Ovary (tissue), 7 donors: ENCODE measurements at regions not wholly inside any gene's neighbourhood (a gene's known extent, or its start where the extent isn't known, plus 50 kb on each side); places are given as distances from the start of the nearest gene placed in this dataset.

Experiments used
- DNase-seq, 5 donors: peaks; one replicate each; pipeline ENCODE4 v3.0.0-alpha.2; 2019 to 2020
- H3K27ac ChIP-seq, 2 donors: fragments of 200-600 bp; one replicate each; pipeline versions ENCODE4 v1.5.1 to v1.8.0; 2019 to 2022
- H3K27me3 ChIP-seq: fragments of 200-600 bp; one replicate; pipeline ENCODE4 v1.8.0; 2022
- H3K36me3 ChIP-seq: fragments of 200-600 bp; sonication (generic); one replicate; pipeline ENCODE4 v1.5.1; 2019
- H3K4me1 ChIP-seq: one replicate; pipeline ENCODE4 v1.8.1; 2013; ENCODE audit warnings: mild to moderate bottlenecking, moderate library complexity; ENCODE audit not compliant: insufficient read depth
- H3K4me3 ChIP-seq: fragments of 200-600 bp; sonication (generic); one replicate; pipeline ENCODE4 v1.5.1; 2017
- H3K9me3 ChIP-seq, 2 donors: fragments of 200-600 bp in 1 of 2; sonication (generic) in 1 of 2; one replicate each; pipeline versions ENCODE4 v1.5.1 to v1.8.1; 2013 to 2019; ENCODE audit warnings: mild to moderate bottlenecking in 1 of 2, moderate library complexity in 1 of 2
- CTCF ChIP-seq, 3 donors: fragments of 450-650 bp in 2 of 3; fragments of 200-600 bp in 1 of 3; IDR thresholded peaks; one replicate each; pipeline versions ENCODE4 v1.5.1 to v1.8.0; 2016 to 2022; ENCODE audit warnings: antibody characterized with exemption in 3 of 3, mild to moderate bottlenecking in 1 of 3
- EP300 ChIP-seq: sonication (generic); formaldehyde crosslinking; IDR thresholded peaks from one replicate; pipeline ENCODE4 v1.6.1; 2017; ENCODE audit warnings: antibody characterized with exemption
- POLR2A ChIP-seq: fragments of 450-650 bp; IDR thresholded peaks from one replicate; pipeline ENCODE4 v1.6.1; 2017; ENCODE audit warnings: antibody characterized with exemption, mild to moderate bottlenecking, moderate library complexity
- WGBS, 3 donors: extraction: QIAGEN DNeasy Blood & Tissue Kit in 1 of 3; methylation state at CpG; one replicate each; pipeline versions ENCODE4 v1.1.5 to v1.1.7; 2013 to 2017; 5-methylcytosine and 5-hydroxymethylcytosine counted together
- intact Hi-C, 4 donors: fragments of 100-400 bp; cut with DNase I; formaldehyde crosslinking; loops; one replicate each; pipeline versions ENCODE4 v1.11.0 to v1.15.1; 2022 to 2023
- donor health status: DM: no; HTN: no; CAD: no; lungs with moderate emphysema.
- donor health status: DM: no; HTN: no; CAD: no.
- donor health status: Bipolar disorder and iron deficiency.
- donor health status: DM: no; HTN: no; CAD: no.
- donor health status: DM: yes; HTN: yes; CAD: no.

- WGBS, 3 donors = 2 to 5% (median 4%) methylated on average over 6 of the region's 6 CpGs
- no peak for DNase-seq
- intact Hi-C loops = no loop called here
- Histone ChIP-seq H3K27me3 (no peaks in the 10 kb centered on the region), H3K36me3 (no peaks in the 10 kb centered on the region), H3K27ac (no peak overlapping the region), H3K9me3 (no peaks in the 10 kb centered on the region), H3K4me1 (no peaks in the 10 kb centered on the region), H3K4me3 (no peak overlapping the region)
- TF ChIP-seq EP300 (no peak), POLR2A (no peak), CTCF (IDR thresholded peaks at IDR 0.05) (no peak)
Measured at GRCh38 chr9:110027671-110028081, 180.3 kb downstream of the C9orf152 start.

- no peak for TF ChIP-seq POLR2A
- no peak for TF ChIP-seq CTCF (IDR thresholded peaks at IDR 0.05)
- TF ChIP-seq EP300 = no peak
- whole genome bisulfite sequencing, 3 donors = 50 to 63% (median 50%) methylated on average over 5 of the region's 5 CpGs
- Histone ChIP-seq H3K4me1 (no peaks in the 10 kb centered on the region), H3K36me3 (no peaks in the 10 kb centered on the region), H3K27ac (no peak overlapping the region), H3K27me3 (no peaks in the 10 kb centered on the region), H3K4me3 (no peak overlapping the region), H3K9me3 (no peaks in the 10 kb centered on the region)
- DNase-seq = no peak
- intact Hi-C loops = no loop called here
Measured at GRCh38 chr9:110028271-110028670, 179.7 kb downstream of the C9orf152 start.

GRCh38 chr9:110028676-110029075 is 179.3 kb downstream of the C9orf152 start:
- no peaks in the 10 kb centered on the region for H3K4me1 ChIP-seq
- H3K4me3 ChIP-seq = no peak overlapping the region
- H3K27me3 ChIP-seq = no peaks in the 10 kb centered on the region
- no peaks in the 10 kb centered on the region for H3K9me3 ChIP-seq
- DNase-seq = no peak
- intact Hi-C loops = no loop called here
- TF ChIP-seq EP300 (no peak), CTCF (IDR thresholded peaks at IDR 0.05) (no peak), POLR2A (no peak)
- no peak overlapping the region for H3K27ac ChIP-seq
- H3K36me3 ChIP-seq = no peaks in the 10 kb centered on the region
- WGBS, 3 donors = 82 to 86% (median 84%) methylated on average over 3 of the region's 3 CpGs

GRCh38 chr9:110029429-110029955 is 178.5 kb downstream of the C9orf152 start:
- 79 to 90% (median 87%) methylated on average over 4 of the region's 4 CpGs for WGBS, 3 donors
- intact Hi-C loops = no loop called here
- no peak overlapping the region for H3K27ac ChIP-seq
- no peak overlapping the region for H3K4me3 ChIP-seq
- H3K9me3 ChIP-seq = no peaks in the 10 kb centered on the region
- DNase-seq = no peak
- no peaks in the 10 kb centered on the region for H3K27me3 ChIP-seq
- no peaks in the 10 kb centered on the region for H3K4me1 ChIP-seq
- TF ChIP-seq POLR2A (no peak), EP300 (peak; percentile 65)
- H3K36me3 ChIP-seq = no peaks in the 10 kb centered on the region

- Histone ChIP-seq H3K27me3 (no peaks in the 10 kb centered on the region), H3K27ac (no peak overlapping the region), H3K4me3 (no peak overlapping the region), H3K9me3 (no peaks in the 10 kb centered on the region), H3K4me1 (no peaks in the 10 kb centered on the region), H3K36me3 (no peaks in the 10 kb centered on the region)
- no peak for DNase-seq
- intact Hi-C loops = no loop called here
- no peak for TF ChIP-seq CTCF (IDR thresholded peaks at IDR 0.05)
- TF ChIP-seq EP300 = no peak
- TF ChIP-seq POLR2A = no peak
- 85 to 88% (median 86%) methylated on average over 4 of the region's 4 CpGs for WGBS, 3 donors
Measured at GRCh38 chr9:110029956-110030480, 177.9 kb downstream of the C9orf152 start.
